HUDEP-2 (cell line): ENCODE measurements at regions not wholly inside any gene's neighbourhood (a gene's known extent, or its start where the extent isn't known, plus 50 kb on each side); places are given as distances from the start of the nearest gene placed in this dataset.

ENCODE experiments used
- DNase-seq, 76 experiments: peaks; one replicate each; lab custom pipeline; 2025; ENCODE audit not compliant: unreplicated experiment in 76 of 76; lab: John Stamatoyannopoulos, UW

GRCh38 chr6:169887529-169888140 lies 136.2 kb downstream of the ERMARD start:
- no peak for DNase-seq

- DNase-seq: no peak
Measured at GRCh38 chr6:169886631-169887227, 135.3 kb downstream of the ERMARD start.

GRCh38 chr6:169885831-169886230 lies 134.4 kb downstream of the ERMARD start:
- no peak for DNase-seq

GRCh38 chr6:169885131-169885530 lies 133.7 kb downstream of the ERMARD start:
- no peak for DNase-seq

- DNase-seq: no peak
Measured at GRCh38 chr6:169884158-169884557, 132.7 kb downstream of the ERMARD start.

- no peak for DNase-seq
Measured at GRCh38 chr6:169883316-169883715, 131.9 kb downstream of the ERMARD start.

GRCh38 chr6:169881976-169882375 lies 130.6 kb downstream of the ERMARD start:
- DNase-seq: no peak

GRCh38 chr6:169881398-169881797 lies 130.0 kb downstream of the ERMARD start:
- no peak for DNase-seq

- DNase-seq: no peak
Measured at GRCh38 chr6:169880516-169880915, 129.1 kb downstream of the ERMARD start.

- DNase-seq: no peak
Measured at GRCh38 chr6:169869301-169869700, 117.9 kb downstream of the ERMARD start.

GRCh38 chr6:169868458-169868857 lies 117.0 kb downstream of the ERMARD start:
- no peak for DNase-seq

GRCh38 chr6:169867751-169868191 lies 116.3 kb downstream of the ERMARD start:
- no peak for DNase-seq

GRCh38 chr6:169866668-169867521 lies 115.5 kb downstream of the ERMARD start:
- DNase-seq: no peak

GRCh38 chr6:169866140-169866534 lies 114.7 kb downstream of the ERMARD start:
- no peak for DNase-seq

- no peak for DNase-seq
Measured at GRCh38 chr6:169865346-169866139, 114.1 kb downstream of the ERMARD start.

- no peak for DNase-seq
Measured at GRCh38 chr6:169864148-169865020, 113.0 kb downstream of the ERMARD start.

GRCh38 chr6:169863710-169864109 lies 112.3 kb downstream of the ERMARD start:
- DNase-seq: no peak

- DNase-seq: no peak
Measured at GRCh38 chr6:169862892-169863525, 111.6 kb downstream of the ERMARD start.

GRCh38 chr6:169862043-169862891 lies 110.8 kb downstream of the ERMARD start:
- no peak for DNase-seq
